HepG2 (cell line): ENCODE measurements at regions not wholly inside any gene's neighbourhood (a gene's known extent, or its start where the extent isn't known, plus 50 kb on each side); places are given as distances from the start of the nearest gene placed in this dataset.

ENCODE experiments used
- HNRNPH1 ChIP-seq: fragments of 200-400 bp; formaldehyde crosslinking; optimal IDR thresholded peaks from 2 replicates; pipeline ENCODE3; 2017; ENCODE audit warnings: mild to moderate bottlenecking, low read depth, low read length
- MAZ ChIP-seq, 2 experiments: sonication (generic) in 1 of 2; formaldehyde crosslinking in 1 of 2; IDR thresholded peaks; 2 replicates each; pipeline versions ENCODE4 v1.5.0 to v1.6.1; 2012 to 2020; ENCODE audit warnings: low read depth in 2 of 2, mild to moderate bottlenecking in 2 of 2, borderline replicate concordance in 1 of 2, improper control_type of control experiment in 1 of 2, low read length in 1 of 2, missing genetic modification reagents in 1 of 2, moderate library complexity in 1 of 2
- POLR2A ChIP-seq, 2 experiments: IDR thresholded peaks; 2 replicates each; pipeline ENCODE4 v1.6.1; 2011; ENCODE audit warnings: low read depth in 2 of 2, low read length in 2 of 2, mild to moderate bottlenecking in 1 of 2, moderate library complexity in 1 of 2; ENCODE audit not compliant: insufficient read depth in 1 of 2
- THRA ChIP-seq: sonication (generic); formaldehyde crosslinking; IDR thresholded peaks from 2 replicates; pipeline ENCODE4 v1.4.0; 2020; ENCODE audit warnings: missing genetic modification reagents, borderline replicate concordance
- ZNF639 ChIP-seq: conservative IDR thresholded peaks from 2 replicates; pipeline ENCODE4 v1.6.1; 2018; ENCODE audit warnings: missing genetic modification reagents

GRCh38 chr2:34147780-34148179 is 548.7 kb upstream of the FAM98A start:
- TF ChIP-seq POLR2A (IDR thresholded peaks at IDR 0.05; ENCODE audit: insufficient read depth in 1 of 2, low read depth in 2 of 2, low read length in 2 of 2) (no peak), ZNF639 (CRISPR knock-in tag) (no peak), MAZ (IDR thresholded peaks at IDR 0.05; ENCODE audit: borderline replicate concordance, low read depth, low read length) (no peak), MAZ (CRISPR knock-in tag; IDR thresholded peaks at IDR 0.05; ENCODE audit: low read depth) (no peak), HNRNPH1 (no peak), THRA (CRISPR knock-in tag) (no peak)
